ENCODE measurements at regions not wholly inside any gene's neighbourhood (a gene's known extent, or its start where the extent isn't known, plus 50 kb on each side); places are given as distances from the start of the nearest gene placed in this dataset.

DNA sequence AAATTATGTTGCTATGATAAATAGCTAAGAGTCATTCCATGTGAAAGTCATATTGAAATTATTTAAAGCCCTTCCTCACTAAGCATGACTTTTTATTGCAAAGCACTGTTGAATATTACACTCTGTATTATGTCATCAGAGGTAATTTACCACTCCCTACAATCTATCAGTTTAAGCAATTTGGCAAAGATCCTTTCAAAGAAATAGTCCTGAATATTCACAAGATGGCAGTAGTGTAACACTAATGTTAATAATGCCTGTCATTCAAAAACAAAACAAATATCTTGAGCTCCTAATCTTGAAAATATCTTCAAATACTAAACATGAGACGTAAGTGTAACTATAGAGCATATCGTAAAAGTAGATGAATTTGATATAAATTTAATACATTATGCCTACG is 208.6 kb upstream of the TECRL start:
- no peak for TF ChIP-seq CTBP1 (IDR thresholded peaks at IDR 0.05; ENCODE audit: borderline replicate concordance)
- TF ChIP-seq FOXK2 (IDR thresholded peaks at IDR 0.05) = no peak
- TF ChIP-seq FOXM1 (IDR thresholded peaks at IDR 0.05; ENCODE audit: borderline replicate concordance) = no peak
- TF ChIP-seq SP1 (IDR thresholded peaks at IDR 0.05) = no peak
- no peak for TF ChIP-seq ELF4 (IDR thresholded peaks at IDR 0.05)
- TF ChIP-seq, protein P1, sequence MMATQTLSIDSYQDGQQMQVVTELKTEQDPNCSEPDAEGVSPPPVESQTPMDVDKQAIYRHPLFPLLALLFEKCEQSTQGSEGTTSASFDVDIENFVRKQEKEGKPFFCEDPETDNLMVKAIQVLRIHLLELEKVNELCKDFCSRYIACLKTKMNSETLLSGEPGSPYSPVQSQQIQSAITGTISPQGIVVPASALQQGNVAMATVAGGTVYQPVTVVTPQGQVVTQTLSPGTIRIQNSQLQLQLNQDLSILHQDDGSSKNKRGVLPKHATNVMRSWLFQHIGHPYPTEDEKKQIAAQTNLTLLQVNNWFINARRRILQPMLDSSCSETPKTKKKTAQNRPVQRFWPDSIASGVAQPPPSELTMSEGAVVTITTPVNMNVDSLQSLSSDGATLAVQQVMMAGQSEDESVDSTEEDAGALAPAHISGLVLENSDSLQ (IDR thresholded peaks at IDR 0.05) = peak; percentile 89
- TF ChIP-seq TARDBP (IDR thresholded peaks at IDR 0.05) = no peak
